ENCODE measurements at regions not wholly inside any gene's neighbourhood (a gene's known extent, or its start where the extent isn't known, plus 50 kb on each side); places are given as distances from the start of the nearest gene placed in this dataset.
"Not testable (repeated sequence)": the region's sequence is repeated elsewhere in the genome, so short reads cannot be mapped to it uniquely, and the experiment has no call there.

DNA sequence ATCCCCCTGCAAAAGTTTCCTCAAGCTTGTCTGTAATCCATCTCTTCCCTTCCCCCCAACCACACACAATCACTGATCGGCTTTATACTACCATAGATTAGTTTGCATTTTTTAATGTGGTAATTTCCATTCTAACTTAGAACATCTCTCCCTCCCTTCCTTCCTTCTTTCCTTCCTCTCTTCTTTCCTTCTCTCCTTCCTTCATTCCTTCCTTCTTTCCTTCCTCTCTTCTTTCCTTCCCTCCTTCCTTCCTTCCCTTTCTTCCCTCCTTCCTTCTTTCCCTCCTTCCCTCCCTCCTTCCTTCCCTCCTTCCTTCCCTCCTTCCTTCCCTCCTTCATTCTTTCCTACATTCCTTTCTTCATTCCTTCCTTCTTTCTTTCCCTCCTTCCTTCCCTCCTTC lies 166.2 kb upstream of the MSX2 start:
- Mint-ChIP-seq H3K9me3 (peaks cover 11 to 12% of the 10 kb centered on the region in 2 donors), H3K27me3 (no peaks in the 10 kb centered on the region), H3K36me3 (ENCODE audit: insufficient read depth) (no peaks in the 10 kb centered on the region), H3K4me3 (no peak overlapping the region), H3K27ac (no peak overlapping the region), H3K4me1 (ENCODE audit: low read depth in 2 of 2) (no peaks in the 10 kb centered on the region)
- ATAC-seq (replicated peaks): no peak
- DNase-seq: no peak

GRCh38 chr5:174559141-174559540 lies 165.2 kb upstream of the MSX2 start:
- Mint-ChIP-seq H3K27ac (no peak overlapping the region), H3K4me1 (ENCODE audit: low read depth in 2 of 2) (no peaks in the 10 kb centered on the region), H3K36me3 (ENCODE audit: insufficient read depth) (no peaks in the 10 kb centered on the region), H3K27me3 (no peaks in the 10 kb centered on the region), H3K9me3 (peaks cover 11 to 13% of the 10 kb centered on the region in 2 donors), H3K4me3 (no peak overlapping the region)
- no peak for ATAC-seq (replicated peaks)
- no peak for DNase-seq

DNA sequence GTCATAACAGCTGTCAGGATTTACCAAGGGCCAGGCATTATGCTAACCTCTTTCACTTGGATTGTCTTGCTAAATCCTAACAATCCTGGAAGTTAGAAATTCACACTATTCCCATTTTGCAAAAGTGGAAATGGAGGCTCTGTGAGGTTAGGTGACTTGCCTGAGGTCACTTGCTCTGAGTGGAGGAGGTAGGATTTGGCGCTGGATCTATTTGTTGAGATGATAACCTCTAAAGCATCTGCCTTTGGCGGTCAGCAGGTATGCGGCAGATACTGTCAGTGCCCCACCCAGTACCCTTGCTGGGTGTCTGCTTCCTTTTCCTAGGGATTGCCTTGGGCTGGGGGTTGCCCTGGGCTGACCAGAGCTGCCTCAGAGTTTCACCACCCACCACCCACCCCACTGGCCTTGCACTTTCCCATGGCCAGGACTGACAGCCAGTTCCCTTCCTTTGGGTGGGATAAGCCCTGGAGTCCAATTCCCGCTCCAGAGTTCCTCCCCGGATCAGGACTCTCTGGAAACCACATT lies 164.8 kb upstream of the MSX2 start:
- Mint-ChIP-seq H3K4me3 (no peak overlapping the region), H3K27ac (no peak overlapping the region), H3K36me3 (ENCODE audit: insufficient read depth) (no peaks in the 10 kb centered on the region), H3K9me3 (peaks cover 11 to 13% of the 10 kb centered on the region in 2 donors), H3K4me1 (ENCODE audit: low read depth in 2 of 2) (no peaks in the 10 kb centered on the region), H3K27me3 (no peaks in the 10 kb centered on the region)
- no peak for ATAC-seq (replicated peaks)
- DNase-seq: no peak

DNA sequence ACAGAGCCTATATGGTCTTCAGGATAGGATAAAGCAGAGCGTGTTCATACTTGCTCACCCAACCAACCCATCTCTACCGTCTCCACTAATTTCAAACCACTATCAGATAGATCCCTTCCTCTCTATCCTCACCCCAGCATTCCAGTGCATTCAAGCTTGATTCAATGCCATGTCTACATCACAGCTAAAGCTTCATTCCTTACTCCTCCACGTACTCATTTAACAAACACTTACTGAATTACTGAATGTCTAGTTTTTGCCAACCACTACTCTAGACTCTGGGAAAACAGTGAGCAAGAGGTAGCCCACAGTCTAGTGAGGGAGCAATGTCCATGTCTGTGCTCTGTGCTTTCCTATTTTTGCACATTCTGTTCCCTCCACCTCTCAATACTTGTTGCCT lies 163.5 kb upstream of the MSX2 start:
- DNase-seq (no peak), ATAC-seq (replicated peaks) (no peak)
- no peak overlapping the region for H3K27ac Mint-ChIP-seq
- no peaks in the 10 kb centered on the region for H3K27me3 Mint-ChIP-seq
- no peaks in the 10 kb centered on the region for H3K4me1 Mint-ChIP-seq (ENCODE audit: low read depth in 2 of 2)
- H3K36me3 Mint-ChIP-seq (ENCODE audit: insufficient read depth): no peaks in the 10 kb centered on the region
- no peak overlapping the region for H3K4me3 Mint-ChIP-seq
- H3K9me3 Mint-ChIP-seq: peaks cover 6 to 8% of the 10 kb centered on the region in 2 donors

- H3K9me3 Mint-ChIP-seq; H3K36me3 Mint-ChIP-seq (ENCODE audit: insufficient read depth); H3K27me3 Mint-ChIP-seq; H3K4me3 Mint-ChIP-seq; H3K27ac Mint-ChIP-seq; H3K4me1 Mint-ChIP-seq (ENCODE audit: low read depth in 2 of 2); DNase-seq; ATAC-seq (replicated peaks): not testable (repeated sequence)
Observed at GRCh38 chr5:174563040-174563439, 161.3 kb upstream of the MSX2 start.

DNA sequence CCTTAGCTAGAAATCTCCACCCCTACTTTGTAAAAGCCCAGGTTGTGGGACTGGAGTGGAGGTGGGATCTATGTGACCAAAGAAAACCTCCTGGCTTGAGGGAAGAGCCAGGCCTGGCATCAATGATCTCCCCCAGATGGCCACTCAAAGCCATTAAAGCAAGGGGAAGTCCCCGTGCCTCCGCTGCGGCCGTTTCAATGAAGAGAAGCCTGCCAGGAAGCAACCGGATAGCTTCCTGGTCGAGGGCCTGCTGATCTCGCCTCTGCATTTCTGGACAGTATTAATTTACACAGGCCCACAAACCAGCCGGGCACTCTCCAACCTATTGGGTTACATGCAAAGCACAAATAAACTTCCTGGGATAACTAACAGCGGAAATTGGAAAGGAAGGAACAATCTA lies 160.5 kb upstream of the MSX2 start:
- peaks cover 0 to 5% of the 10 kb centered on the region in 2 donors for H3K9me3 Mint-ChIP-seq
- ATAC-seq (replicated peaks) (no peak), DNase-seq (no peak)
- H3K4me3 Mint-ChIP-seq: no peak overlapping the region
- H3K36me3 Mint-ChIP-seq (ENCODE audit: insufficient read depth): no peaks in the 10 kb centered on the region
- no peaks in the 10 kb centered on the region for H3K4me1 Mint-ChIP-seq (ENCODE audit: low read depth in 2 of 2)
- H3K27ac Mint-ChIP-seq: no peak overlapping the region
- H3K27me3 Mint-ChIP-seq: no peaks in the 10 kb centered on the region

- Mint-ChIP-seq H3K4me3 (no peak overlapping the region), H3K27me3 (no peaks in the 10 kb centered on the region), H3K36me3 (ENCODE audit: insufficient read depth) (no peaks in the 10 kb centered on the region), H3K9me3 (peaks cover 0 to 1% of the 10 kb centered on the region in 2 donors), H3K4me1 (ENCODE audit: low read depth in 2 of 2) (no peaks in the 10 kb centered on the region), H3K27ac (no peak overlapping the region)
- ATAC-seq (replicated peaks) (no peak), DNase-seq (no peak)
Observed at GRCh38 chr5:174567506-174568141, 156.8 kb upstream of the MSX2 start.

GRCh38 chr5:174570662-174571061 lies 153.7 kb upstream of the MSX2 start:
- no peak for DNase-seq
- no peaks in the 10 kb centered on the region for H3K9me3 Mint-ChIP-seq
- no peak overlapping the region for H3K4me3 Mint-ChIP-seq
- no peak for ATAC-seq (replicated peaks)
- no peaks in the 10 kb centered on the region for H3K36me3 Mint-ChIP-seq (ENCODE audit: insufficient read depth)
- H3K27ac Mint-ChIP-seq: no peak overlapping the region
- H3K4me1 Mint-ChIP-seq (ENCODE audit: low read depth in 2 of 2): no peaks in the 10 kb centered on the region
- no peaks in the 10 kb centered on the region for H3K27me3 Mint-ChIP-seq

DNA sequence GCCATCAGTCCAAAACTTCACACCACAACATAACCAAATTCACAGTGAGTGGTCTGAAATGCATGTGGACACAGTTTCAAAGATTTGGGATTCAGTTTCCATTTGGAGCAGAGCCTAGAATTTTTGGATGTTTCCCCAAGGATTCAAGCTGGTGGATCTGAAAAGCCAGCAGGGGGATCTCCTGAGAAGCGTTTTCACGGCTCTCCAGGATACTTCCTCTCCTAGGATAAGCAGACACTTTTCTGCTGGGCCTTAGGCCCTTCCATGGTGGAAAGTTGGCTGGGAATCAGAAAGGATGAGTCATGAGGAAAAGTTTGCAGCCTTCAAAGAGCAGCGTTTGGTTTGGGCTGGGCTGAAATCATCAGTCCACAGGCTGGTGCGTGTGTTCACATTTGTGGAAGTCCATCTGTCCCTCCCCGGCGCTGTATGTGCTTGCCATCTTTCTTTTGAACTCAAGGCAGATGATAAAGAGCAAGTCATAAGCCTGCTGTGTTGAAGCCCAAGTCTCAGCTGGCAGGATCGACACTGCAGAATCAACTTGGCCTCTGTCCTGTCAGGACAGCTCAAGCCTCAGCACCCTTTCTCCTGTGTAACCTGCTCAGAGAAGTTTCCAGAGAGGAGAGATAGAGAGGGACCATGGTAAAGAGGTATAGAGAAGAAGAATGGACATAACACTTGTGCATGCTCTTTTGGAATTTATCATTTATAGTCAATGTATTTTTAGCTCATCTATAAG lies 152.6 kb upstream of the MSX2 start:
- Mint-ChIP-seq H3K27me3 (no peaks in the 10 kb centered on the region), H3K9me3 (no peaks in the 10 kb centered on the region), H3K4me3 (no peak overlapping the region), H3K36me3 (ENCODE audit: insufficient read depth) (no peaks in the 10 kb centered on the region), H3K4me1 (ENCODE audit: low read depth in 2 of 2) (no peaks in the 10 kb centered on the region), H3K27ac (no peak overlapping the region)
- no peak for DNase-seq
- ATAC-seq (replicated peaks): no peak

DNA sequence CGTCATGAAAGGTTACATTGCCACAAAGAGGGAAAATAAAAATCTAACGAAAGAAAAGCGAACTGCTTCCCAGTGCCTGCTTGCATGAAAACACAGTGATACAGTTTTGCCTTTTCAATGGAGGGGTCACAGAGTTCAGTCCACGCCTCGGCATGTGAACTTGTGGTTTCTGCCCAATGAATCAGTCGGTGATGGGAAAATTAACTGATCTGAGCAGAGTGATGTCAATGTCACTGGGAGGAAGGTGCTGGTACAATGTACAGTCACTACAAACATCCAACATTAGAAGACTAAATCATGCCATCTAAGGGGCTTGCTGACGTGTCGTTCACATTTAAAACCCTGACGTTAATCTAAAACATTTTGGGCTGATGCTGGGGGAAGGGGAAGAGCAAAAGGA lies 151.8 kb upstream of the MSX2 start:
- Mint-ChIP-seq H3K4me1 (ENCODE audit: low read depth in 2 of 2) (no peaks in the 10 kb centered on the region), H3K4me3 (no peak overlapping the region), H3K27me3 (no peaks in the 10 kb centered on the region), H3K36me3 (ENCODE audit: insufficient read depth) (no peaks in the 10 kb centered on the region), H3K9me3 (no peaks in the 10 kb centered on the region), H3K27ac (no peak overlapping the region)
- DNase-seq (no peak), ATAC-seq (replicated peaks) (no peak)

GRCh38 chr5:174573221-174573994 lies 151.0 kb upstream of the MSX2 start:
- ATAC-seq (replicated peaks): no peak
- H3K27me3 Mint-ChIP-seq: no peaks in the 10 kb centered on the region
- DNase-seq: no peak
- no peaks in the 10 kb centered on the region for H3K9me3 Mint-ChIP-seq
- H3K4me1 Mint-ChIP-seq (ENCODE audit: low read depth in 2 of 2): no peaks in the 10 kb centered on the region
- H3K36me3 Mint-ChIP-seq (ENCODE audit: insufficient read depth): no peaks in the 10 kb centered on the region
- no peak overlapping the region for H3K27ac Mint-ChIP-seq
- no peak overlapping the region for H3K4me3 Mint-ChIP-seq

DNA sequence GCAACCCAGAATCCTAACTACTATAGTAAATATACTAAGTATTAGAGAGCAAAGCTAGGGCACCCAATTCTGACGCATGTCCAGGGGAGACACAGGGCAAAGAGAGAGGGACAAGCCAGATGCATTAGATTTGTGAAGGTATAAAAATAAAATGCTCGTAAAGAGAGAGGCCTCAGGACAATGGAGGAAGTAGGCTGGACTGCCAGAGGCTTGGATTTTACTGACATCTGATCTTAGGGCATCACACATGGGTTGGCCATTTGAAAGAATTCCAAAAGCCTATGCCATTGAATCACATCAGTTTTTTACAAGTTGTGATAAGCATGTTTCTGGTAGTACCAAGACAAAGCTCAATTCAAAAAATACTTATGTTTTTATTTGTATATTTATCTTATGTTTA lies 149.3 kb upstream of the MSX2 start:
- Mint-ChIP-seq H3K27ac (no peak overlapping the region), H3K36me3 (ENCODE audit: insufficient read depth) (no peaks in the 10 kb centered on the region), H3K9me3 (no peaks in the 10 kb centered on the region), H3K4me1 (ENCODE audit: low read depth in 2 of 2) (no peaks in the 10 kb centered on the region), H3K4me3 (no peak overlapping the region), H3K27me3 (no peaks in the 10 kb centered on the region)
- DNase-seq: no peak
- ATAC-seq (replicated peaks): no peak

DNA sequence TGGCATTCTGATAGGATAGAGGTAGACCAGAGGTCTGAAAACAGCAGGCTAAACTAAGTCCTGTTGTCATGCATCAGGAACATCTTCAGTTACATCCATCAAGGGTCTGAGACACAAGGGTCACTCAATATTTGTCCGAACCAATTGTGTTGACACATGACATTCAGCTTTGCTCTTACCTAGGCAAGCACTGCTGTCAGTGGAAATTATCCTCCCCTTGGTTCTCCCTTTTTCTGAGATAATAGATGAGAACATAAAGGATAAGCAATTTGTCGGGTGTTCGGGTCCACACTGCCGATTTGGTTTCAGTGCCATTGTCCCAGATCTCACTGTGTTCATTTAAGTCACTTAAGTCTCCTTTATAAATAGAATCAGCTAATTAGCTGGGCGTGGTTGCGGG lies 148.3 kb upstream of the MSX2 start:
- H3K4me1 Mint-ChIP-seq (ENCODE audit: low read depth in 2 of 2): no peaks in the 10 kb centered on the region
- no peak overlapping the region for H3K4me3 Mint-ChIP-seq
- ATAC-seq (replicated peaks) (no peak), DNase-seq (no peak)
- H3K9me3 Mint-ChIP-seq: no peaks in the 10 kb centered on the region
- no peak overlapping the region for H3K27ac Mint-ChIP-seq
- H3K36me3 Mint-ChIP-seq (ENCODE audit: insufficient read depth): no peaks in the 10 kb centered on the region
- H3K27me3 Mint-ChIP-seq: no peaks in the 10 kb centered on the region

DNA sequence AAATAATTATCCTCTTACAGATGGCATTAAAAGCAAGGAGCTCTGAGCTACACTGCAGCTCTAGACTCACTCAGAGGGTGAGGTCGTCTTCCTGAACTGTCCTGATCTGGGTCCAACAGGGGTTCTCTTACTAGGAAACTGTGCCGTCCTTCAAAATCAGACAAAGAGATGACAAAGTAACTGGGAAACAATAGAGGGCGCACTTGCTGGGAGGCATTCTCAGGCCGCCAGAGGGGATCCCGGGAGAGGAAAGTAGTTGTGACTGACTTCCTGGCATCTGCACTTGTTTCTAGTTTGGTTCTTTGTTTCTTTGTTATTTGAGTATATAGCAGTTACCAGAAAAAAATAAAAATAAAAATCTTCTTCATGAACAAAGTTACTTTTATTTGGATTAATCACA lies 142.9 kb upstream of the MSX2 start:
- DNase-seq (no peak), ATAC-seq (replicated peaks) (no peak)
- Mint-ChIP-seq H3K4me3 (no peak overlapping the region), H3K27ac (no peak overlapping the region), H3K27me3 (no peaks in the 10 kb centered on the region), H3K4me1 (ENCODE audit: low read depth in 2 of 2) (no peaks in the 10 kb centered on the region), H3K9me3 (peaks cover 0 to 4% of the 10 kb centered on the region in 2 donors), H3K36me3 (ENCODE audit: insufficient read depth) (no peaks in the 10 kb centered on the region)
